ENCODE measurements at regions not wholly inside any gene's neighbourhood (a gene's known extent, or its start where the extent isn't known, plus 50 kb on each side); places are given as distances from the start of the nearest gene placed in this dataset.

GRCh38 chr2:176818076-176818475 lies 394.5 kb upstream of the HNRNPA3 start:
- no peak for ATAC-seq
- TF ChIP-seq SNAI2 (CRISPR knock-in tag; IDR thresholded peaks at IDR 0.05) (no peak), ZNF8 (CRISPR knock-in tag; IDR thresholded peaks at IDR 0.05) (no peak), PPARA (CRISPR knock-in tag; IDR thresholded peaks at IDR 0.05; ENCODE audit: borderline replicate concordance) (no peak), ZFP3 (CRISPR knock-in tag; IDR thresholded peaks at IDR 0.05) (no peak), ARNTL (CRISPR knock-in tag; IDR thresholded peaks at IDR 0.05; ENCODE audit: borderline replicate concordance, low read depth) (no peak)
- TF ChIP-seq, protein P1, sequence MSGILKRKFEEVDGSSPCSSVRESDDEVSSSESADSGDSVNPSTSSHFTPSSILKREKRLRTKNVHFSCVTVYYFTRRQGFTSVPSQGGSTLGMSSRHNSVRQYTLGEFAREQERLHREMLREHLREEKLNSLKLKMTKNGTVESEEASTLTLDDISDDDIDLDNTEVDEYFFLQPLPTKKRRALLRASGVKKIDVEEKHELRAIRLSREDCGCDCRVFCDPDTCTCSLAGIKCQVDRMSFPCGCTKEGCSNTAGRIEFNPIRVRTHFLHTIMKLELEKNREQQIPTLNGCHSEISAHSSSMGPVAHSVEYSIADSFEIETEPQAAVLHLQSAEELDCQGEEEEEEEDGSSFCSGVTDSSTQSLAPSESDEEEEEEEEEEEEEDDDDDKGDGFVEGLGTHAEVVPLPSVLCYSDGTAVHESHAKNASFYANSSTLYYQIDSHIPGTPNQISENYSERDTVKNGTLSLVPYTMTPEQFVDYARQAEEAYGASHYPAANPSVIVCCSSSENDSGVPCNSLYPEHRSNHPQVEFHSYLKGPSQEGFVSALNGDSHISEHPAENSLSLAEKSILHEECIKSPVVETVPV (CRISPR knock-in tag; IDR thresholded peaks at IDR 0.05), result no peak
- TF ChIP-seq, protein P2, sequence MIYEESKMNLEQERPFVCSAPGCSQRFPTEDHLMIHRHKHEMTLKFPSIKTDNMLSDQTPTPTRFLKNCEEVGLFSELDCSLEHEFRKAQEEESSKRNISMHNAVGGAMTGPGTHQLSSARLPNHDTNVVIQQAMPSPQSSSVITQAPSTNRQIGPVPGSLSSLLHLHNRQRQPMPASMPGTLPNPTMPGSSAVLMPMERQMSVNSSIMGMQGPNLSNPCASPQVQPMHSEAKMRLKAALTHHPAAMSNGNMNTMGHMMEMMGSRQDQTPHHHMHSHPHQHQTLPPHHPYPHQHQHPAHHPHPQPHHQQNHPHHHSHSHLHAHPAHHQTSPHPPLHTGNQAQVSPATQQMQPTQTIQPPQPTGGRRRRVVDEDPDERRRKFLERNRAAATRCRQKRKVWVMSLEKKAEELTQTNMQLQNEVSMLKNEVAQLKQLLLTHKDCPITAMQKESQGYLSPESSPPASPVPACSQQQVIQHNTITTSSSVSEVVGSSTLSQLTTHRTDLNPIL (CRISPR knock-in tag; IDR thresholded peaks at IDR 0.05; ENCODE audit: low read depth), result no peak

DNA sequence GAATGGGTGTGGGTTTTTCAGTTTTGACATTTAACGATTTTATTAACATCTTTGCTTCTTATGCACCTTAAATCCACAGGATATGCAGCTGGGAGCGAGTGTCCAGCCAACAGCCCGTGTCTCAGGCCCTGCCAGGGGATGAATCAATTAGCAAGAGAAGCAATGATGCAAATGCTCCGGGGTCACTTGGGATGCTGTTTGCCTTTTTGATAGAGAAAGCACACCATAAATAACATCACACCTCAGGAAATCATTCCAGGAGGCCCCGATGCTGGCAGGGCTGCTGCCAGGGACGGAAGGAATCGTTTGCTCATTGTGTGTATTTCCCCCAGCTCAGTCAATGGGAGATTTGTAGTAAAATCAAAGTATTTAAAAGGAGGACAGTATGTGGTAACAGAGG lies 394.0 kb upstream of the HNRNPA3 start:
- TF ChIP-seq ZNF565 (CRISPR knock-in tag; conservative IDR thresholded peaks at IDR 0.05; ENCODE audit: low read depth) (no peak), BACH2 (CRISPR knock-in tag; IDR thresholded peaks at IDR 0.05; ENCODE audit: borderline replicate concordance) (no peak), ESRRG (CRISPR knock-in tag; IDR thresholded peaks at IDR 0.05) (no peak), PPARA (CRISPR knock-in tag; IDR thresholded peaks at IDR 0.05; ENCODE audit: borderline replicate concordance) (no peak), ZC3H10 (CRISPR knock-in tag; IDR thresholded peaks at IDR 0.05) (no peak), GLIS3 (CRISPR knock-in tag; IDR thresholded peaks at IDR 0.05) (no peak), ZFP3 (CRISPR knock-in tag; IDR thresholded peaks at IDR 0.05) (no peak), POU6F1 (CRISPR knock-in tag; IDR thresholded peaks at IDR 0.05; ENCODE audit: borderline replicate concordance, low read depth) (no peak), CSDC2 (CRISPR knock-in tag; IDR thresholded peaks at IDR 0.05) (no peak), TOX (CRISPR knock-in tag; IDR thresholded peaks at IDR 0.05; ENCODE audit: borderline replicate concordance) (no peak), ZFP30 (CRISPR knock-in tag; IDR thresholded peaks at IDR 0.05) (no peak), OSR1 (CRISPR knock-in tag; IDR thresholded peaks at IDR 0.05) (no peak)
- TF ChIP-seq, protein P3, sequence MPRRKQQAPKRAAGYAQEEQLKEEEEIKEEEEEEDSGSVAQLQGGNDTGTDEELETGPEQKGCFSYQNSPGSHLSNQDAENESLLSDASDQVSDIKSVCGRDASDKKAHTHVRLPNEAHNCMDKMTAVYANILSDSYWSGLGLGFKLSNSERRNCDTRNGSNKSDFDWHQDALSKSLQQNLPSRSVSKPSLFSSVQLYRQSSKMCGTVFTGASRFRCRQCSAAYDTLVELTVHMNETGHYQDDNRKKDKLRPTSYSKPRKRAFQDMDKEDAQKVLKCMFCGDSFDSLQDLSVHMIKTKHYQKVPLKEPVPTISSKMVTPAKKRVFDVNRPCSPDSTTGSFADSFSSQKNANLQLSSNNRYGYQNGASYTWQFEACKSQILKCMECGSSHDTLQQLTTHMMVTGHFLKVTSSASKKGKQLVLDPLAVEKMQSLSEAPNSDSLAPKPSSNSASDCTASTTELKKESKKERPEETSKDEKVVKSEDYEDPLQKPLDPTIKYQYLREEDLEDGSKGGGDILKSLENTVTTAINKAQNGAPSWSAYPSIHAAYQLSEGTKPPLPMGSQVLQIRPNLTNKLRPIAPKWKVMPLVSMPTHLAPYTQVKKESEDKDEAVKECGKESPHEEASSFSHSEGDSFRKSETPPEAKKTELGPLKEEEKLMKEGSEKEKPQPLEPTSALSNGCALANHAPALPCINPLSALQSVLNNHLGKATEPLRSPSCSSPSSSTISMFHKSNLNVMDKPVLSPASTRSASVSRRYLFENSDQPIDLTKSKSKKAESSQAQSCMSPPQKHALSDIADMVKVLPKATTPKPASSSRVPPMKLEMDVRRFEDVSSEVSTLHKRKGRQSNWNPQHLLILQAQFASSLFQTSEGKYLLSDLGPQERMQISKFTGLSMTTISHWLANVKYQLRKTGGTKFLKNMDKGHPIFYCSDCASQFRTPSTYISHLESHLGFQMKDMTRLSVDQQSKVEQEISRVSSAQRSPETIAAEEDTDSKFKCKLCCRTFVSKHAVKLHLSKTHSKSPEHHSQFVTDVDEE (CRISPR knock-in tag; IDR thresholded peaks at IDR 0.05), result no peak
- TF ChIP-seq, protein P4, sequence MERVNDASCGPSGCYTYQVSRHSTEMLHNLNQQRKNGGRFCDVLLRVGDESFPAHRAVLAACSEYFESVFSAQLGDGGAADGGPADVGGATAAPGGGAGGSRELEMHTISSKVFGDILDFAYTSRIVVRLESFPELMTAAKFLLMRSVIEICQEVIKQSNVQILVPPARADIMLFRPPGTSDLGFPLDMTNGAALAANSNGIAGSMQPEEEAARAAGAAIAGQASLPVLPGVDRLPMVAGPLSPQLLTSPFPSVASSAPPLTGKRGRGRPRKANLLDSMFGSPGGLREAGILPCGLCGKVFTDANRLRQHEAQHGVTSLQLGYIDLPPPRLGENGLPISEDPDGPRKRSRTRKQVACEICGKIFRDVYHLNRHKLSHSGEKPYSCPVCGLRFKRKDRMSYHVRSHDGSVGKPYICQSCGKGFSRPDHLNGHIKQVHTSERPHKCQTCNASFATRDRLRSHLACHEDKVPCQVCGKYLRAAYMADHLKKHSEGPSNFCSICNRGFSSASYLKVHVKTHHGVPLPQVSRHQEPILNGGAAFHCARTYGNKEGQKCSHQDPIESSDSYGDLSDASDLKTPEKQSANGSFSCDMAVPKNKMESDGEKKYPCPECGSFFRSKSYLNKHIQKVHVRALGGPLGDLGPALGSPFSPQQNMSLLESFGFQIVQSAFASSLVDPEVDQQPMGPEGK (CRISPR knock-in tag; IDR thresholded peaks at IDR 0.05; ENCODE audit: borderline replicate concordance), result no peak
- no peak for ATAC-seq

DNA sequence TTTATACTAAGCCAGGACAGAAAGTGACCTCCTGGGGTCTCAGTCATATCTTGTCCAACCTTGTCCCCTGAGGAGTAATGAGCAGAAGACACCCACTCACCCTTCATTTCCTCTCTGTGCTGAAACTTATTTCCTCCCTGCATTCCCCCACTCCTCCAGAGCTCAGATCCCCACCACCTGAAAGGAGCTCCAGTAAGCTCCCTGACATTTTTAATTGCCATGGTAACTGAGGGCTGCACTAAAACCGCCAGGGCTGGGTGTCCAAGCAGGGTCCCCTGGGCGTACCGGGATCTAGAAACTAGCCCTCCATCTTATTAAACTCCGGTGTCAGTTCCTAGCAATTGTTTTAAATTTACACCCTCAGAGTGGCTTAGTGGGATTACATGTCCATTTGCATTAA lies 393.3 kb upstream of the HNRNPA3 start:
- ATAC-seq, result no peak
- TF ChIP-seq GLIS3 (CRISPR knock-in tag; IDR thresholded peaks at IDR 0.05) (no peak), ZFP30 (CRISPR knock-in tag; IDR thresholded peaks at IDR 0.05) (no peak), RARB (CRISPR knock-in tag; IDR thresholded peaks at IDR 0.05) (no peak), ZNF565 (CRISPR knock-in tag; conservative IDR thresholded peaks at IDR 0.05; ENCODE audit: low read depth) (no peak), ARNTL (CRISPR knock-in tag; IDR thresholded peaks at IDR 0.05; ENCODE audit: borderline replicate concordance, low read depth) (no peak), SNAI2 (CRISPR knock-in tag; IDR thresholded peaks at IDR 0.05) (no peak), TCF4 (CRISPR knock-in tag; IDR thresholded peaks at IDR 0.05; ENCODE audit: borderline replicate concordance) (no peak), ZNF70 (CRISPR knock-in tag; IDR thresholded peaks at IDR 0.05) (no peak), ZFP3 (CRISPR knock-in tag; IDR thresholded peaks at IDR 0.05) (no peak), OSR1 (CRISPR knock-in tag; IDR thresholded peaks at IDR 0.05) (no peak), ZNF8 (CRISPR knock-in tag; IDR thresholded peaks at IDR 0.05) (no peak)
- TF ChIP-seq, protein P3 (CRISPR knock-in tag; IDR thresholded peaks at IDR 0.05), result no peak
- TF ChIP-seq, protein P1 (CRISPR knock-in tag; IDR thresholded peaks at IDR 0.05), result no peak
- TF ChIP-seq, protein P4 (CRISPR knock-in tag; IDR thresholded peaks at IDR 0.05; ENCODE audit: borderline replicate concordance), result no peak
